Fibroblast of gingiva (primary cell): ENCODE measurements at regions not wholly inside any gene's neighbourhood (a gene's known extent, or its start where the extent isn't known, plus 50 kb on each side); places are given as distances from the start of the nearest gene placed in this dataset.
A peak's percentile ranks its signal among the peaks of the same experiment; 100 is the strongest.

ENCODE experiments used
- DNase-seq: peaks from one replicate; pipeline ENCODE4 v3.0.0-alpha.2; 2011; ENCODE audit warnings: low read depth

GRCh38 chr20:39145921-39146320 lies 183.8 kb downstream of the DHX35 start:
- no peak for DNase-seq

GRCh38 chr20:39144757-39145156 lies 182.6 kb downstream of the DHX35 start:
- DNase-seq = no peak

- DNase-seq = no peak
Observed at GRCh38 chr20:39142407-39143096, 180.4 kb downstream of the DHX35 start.

DNA sequence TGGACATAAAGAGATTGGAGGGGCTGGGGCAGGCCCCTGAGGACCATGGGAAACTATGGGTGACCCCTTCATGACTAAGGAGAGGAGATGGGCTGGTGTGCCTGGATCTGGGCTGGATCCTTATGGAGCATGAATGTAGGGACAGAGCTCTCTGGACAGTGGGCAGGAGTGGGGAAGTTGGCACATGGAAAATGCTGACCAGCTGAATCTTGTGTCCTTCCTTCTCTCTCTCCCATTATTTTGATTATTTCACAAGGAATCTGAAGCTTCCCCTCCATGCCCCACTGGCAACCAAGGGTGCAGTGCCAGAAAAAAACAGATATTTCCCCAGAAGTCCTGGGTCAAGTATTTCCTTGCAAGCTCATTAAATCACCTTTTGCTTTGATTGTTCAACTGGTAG lies 175.2 kb downstream of the DHX35 start:
- no peak for DNase-seq

- no peak for DNase-seq
Observed at GRCh38 chr20:39136798-39137197, 174.7 kb downstream of the DHX35 start.

DNA sequence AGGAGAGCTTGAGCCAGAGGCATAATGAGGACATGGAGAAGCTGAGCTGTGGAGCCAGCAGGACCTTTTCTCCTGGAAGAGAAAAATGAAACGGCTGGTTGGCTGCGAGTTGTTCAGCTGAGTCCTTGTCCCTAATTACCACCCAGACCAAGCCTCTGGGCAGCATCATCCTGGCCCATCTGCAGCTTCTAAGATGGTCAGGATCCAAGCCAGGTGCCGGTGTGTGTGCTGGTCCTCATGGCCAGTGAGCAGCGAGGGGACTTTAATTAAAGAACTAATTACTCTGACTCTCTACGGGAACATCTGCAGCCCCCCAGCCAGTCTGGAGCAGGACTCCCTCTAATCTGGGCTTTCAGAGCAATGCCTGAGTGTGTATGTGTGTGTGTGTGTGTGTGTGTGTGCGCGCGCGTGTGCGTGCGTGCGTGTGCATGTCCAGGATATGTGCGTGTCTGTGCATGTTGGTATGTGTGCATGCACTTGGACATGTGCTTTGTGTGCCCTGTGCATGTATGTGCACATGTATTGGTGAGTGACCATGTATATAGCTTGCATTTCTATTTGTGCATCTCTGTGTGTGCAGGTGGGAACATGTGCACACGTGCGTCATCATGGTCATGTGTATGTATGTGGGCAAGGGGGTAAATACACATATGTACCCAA lies 173.9 kb downstream of the DHX35 start:
- DNase-seq = no peak

- no peak for DNase-seq
Observed at GRCh38 chr20:39133201-39133600, 171.1 kb downstream of the DHX35 start.

- DNase-seq = no peak
Observed at GRCh38 chr20:39132511-39132910, 170.4 kb downstream of the DHX35 start.

GRCh38 chr20:39132093-39132492 lies 169.9 kb downstream of the DHX35 start:
- DNase-seq = no peak

DNA sequence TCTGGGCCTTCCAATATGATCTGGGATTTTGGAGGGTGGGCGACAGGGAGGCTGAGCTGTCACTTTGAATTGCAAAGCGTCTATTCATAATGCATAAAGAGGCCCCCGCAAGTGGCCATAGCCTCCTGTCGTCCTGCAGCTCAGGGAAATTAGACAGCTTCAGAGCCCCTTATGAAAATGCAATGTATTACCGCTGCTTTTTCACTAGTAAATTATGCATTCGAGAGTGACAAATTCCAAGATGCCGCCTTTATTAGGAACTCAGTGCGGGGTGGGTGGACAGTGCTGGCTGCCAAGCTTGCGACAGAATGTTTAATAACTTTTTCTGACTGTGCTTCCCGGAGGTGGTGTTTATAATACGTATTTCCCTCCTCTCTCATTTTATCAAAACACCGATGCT lies 168.5 kb downstream of the DHX35 start:
- no peak for DNase-seq

DNA sequence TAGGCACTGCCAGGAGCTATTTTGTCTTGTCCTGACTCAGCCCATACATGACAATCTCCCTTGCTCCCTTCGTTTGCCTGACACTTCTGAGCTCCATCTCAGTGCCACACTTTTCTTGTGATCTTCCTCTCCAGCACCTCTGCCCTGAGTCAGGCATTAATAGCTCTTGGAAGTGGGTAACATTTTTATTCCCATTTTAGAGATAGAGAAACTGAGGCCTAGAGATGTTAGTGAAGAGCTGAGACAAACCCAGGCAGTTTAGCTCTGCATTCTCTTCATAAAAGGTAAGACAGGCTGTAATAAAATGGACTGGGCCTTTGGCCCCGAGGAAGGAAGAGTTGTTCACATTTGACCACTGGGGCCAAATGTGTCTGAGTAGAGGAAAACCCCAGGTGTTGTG lies 167.4 kb downstream of the DHX35 start:
- no peak for DNase-seq

GRCh38 chr20:39124064-39124463 lies 161.9 kb downstream of the DHX35 start:
- DNase-seq = no peak

DNA sequence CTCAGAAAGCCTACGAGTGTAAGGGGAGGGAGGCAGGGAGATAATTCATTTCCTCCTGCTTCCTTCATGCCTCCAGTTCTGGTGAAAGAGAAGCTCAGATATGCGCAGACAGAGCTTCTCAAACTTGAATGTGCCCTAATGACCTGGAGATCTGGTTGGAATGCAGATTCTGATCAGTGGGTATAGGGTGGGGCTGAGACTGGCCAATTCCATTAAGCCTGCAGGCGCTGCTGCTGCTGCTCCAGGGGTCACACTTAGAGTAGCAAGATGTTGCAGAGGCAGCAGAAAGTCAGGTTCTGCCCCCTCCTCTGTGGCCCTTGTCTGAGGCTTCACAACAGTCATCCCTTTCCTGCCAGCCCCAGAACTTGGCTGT lies 161.0 kb downstream of the DHX35 start:
- no peak for DNase-seq

DNA sequence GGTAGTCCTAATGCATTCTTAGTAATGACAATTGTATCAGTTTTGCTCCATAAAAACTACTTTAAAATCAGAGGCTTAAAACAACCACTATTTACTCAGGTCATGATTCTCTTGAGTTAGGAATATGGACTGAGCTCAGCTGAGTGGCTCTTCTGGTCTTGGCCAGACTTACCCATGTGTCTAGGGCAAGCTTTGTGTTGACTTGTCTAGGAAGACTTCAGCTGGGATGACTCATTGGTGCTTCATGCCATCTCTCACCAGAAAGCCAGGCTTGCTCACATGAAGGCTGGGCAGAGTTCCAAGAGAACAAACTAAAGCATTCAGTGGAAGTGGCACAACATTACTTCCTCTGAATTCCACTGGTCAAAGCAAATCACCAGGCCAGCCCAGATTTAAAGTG lies 155.3 kb downstream of the DHX35 start:
- peak; percentile 53 for DNase-seq

GRCh38 chr20:39116020-39116419 lies 153.9 kb downstream of the DHX35 start:
- DNase-seq = no peak

DNA sequence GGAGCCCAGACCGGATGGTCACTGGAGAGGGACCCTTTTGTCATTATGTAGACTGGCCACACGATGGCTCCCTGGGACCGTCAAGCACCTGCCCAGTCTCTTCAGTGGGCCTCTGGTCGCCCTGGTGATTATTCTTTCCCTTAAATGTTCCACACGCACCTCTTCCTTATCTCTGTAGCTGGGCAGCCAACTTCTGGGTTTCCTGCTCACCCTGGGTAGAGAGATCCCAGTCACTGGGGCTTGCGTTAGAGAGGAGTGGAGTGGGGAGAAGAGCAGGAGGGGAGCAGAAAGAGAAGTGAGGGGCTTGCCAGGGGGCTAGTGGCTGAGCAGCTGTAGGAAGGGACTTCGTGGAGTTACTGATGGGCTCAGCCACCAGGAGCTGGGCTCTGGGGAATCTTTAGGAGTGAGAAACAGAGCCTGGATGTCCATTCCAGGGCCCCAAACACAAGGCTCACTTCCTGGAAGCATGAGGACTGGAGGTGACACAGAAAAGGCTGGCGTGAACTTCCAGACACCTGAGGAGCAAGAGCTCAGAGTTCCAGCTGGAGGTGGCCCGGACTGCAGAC lies 150.1 kb downstream of the DHX35 start:
- peak; percentile 19 for DNase-seq

DNA sequence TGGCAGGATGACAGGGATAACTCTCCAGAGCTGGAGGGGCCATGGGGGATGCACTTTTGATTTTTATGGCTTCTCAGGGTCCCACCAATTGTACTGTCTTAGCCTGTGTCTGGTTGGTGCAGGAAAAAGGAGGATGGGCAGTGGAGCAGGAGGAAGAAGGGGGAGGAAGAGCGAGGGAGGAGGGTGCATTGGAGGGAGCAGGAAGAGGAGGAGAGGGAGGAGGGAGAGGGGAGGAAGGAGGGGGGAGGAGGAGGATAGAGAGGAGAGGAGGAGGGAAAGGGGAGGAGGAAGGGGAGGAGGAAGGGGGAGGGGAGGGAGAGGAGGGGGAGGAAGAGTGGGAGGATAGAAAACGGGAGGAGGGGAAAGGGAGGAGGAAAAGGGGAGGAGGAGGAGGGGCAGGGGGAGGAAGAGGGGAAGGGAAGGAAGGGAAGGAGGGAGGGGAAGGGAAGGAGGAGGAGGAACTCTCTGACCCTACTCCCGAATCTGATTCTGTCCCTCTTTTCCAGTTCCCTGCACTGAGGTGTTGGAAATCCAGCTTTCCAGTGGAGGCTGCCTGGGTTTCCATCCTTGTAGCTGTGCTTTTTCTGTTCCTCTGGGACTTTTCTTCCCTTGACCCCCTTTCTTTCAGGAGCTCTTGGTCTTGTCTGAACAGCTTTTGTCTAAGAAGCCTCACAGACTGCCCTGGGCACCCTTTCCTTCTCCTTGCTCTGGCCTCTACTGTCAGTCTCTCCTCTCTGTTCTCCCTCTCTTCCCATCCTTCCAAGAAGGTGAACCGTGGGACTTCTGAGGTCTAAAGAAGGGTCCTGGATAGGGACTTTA lies 149.4 kb downstream of the DHX35 start:
- DNase-seq = no peak

DNA sequence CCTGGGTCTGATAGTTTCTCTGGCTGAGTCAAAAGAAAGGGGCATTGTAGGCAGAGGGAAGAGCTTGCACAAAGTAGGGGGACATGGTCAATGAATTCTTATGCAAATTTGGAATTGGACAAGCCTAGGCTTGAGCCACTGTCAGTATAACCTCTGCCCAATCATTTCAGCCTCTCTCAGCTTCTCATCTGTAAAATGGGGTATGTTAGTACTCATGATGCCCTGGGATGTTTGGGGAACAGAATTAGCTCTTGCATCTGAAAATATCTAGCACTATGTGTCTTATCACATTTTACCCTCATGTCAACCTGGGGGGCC lies 148.6 kb downstream of the DHX35 start:
- DNase-seq = no peak

DNA sequence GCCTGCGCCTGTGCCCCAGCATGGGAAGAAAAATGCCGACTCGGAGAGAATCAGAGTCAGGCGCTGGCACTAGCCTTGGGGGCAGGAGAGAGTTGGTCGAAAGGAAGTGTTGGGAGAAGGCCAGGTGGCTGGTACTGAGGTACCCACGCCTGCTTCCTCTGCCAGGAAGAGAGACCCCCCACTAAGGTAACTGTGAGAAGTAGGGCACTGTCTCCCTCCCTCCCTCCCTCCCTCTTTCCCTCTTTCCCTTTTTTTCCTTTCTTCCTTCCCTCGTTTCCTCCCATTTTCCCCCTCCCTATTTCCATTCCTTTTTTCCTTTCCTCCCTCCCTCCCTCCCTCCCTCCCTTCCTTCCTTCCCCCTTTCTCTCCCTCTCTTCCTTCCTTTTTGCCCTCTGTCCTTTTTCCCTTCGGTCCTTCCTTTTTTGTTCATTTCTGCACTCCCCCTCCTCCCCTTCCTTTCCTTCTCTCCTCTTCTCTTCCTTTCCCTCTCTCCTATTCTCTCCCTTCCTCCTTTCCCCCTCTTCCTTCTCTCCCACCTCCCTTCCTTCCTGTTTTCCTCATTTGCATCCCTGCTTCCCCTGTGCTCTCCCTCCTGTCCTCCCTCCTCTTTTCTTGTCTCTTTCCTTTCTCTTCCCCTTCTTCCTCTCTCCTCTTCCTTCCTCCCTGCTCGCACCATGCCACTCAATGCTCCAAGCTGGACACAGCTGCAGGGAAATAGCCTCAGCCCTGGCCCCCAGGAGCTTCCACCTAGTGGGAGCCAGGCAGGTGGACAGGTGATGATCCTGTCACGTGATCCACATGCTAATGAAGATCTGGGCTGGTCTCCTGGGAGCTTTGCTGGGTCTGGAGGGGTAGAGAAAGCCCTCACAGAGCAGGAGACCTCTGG lies 148.0 kb downstream of the DHX35 start:
- DNase-seq = no peak

GRCh38 chr20:39108746-39109145 lies 146.6 kb downstream of the DHX35 start:
- DNase-seq = no peak

- no peak for DNase-seq
Observed at GRCh38 chr20:39107741-39108140, 145.6 kb downstream of the DHX35 start.

DNA sequence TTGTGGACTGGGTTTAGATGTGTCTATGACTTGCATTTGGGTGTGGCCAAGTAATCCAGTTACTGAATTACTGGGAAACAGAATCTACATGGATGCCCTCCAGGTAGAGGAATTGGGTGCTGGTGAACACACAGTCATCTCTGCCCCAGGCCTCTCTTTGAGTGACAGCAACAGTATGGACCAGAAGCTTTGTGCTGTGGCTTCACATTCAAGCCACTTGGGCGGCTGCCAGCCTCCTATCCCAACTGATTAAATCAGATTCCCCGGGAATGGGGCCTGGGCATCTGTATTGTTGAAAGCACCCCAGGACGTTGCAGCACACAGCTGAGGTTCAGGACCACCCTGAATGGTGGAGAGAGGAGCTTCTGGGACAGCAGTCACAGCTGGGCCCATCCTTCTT lies 144.6 kb downstream of the DHX35 start:
- no peak for DNase-seq
